ENCODE measurements at regions not wholly inside any gene's neighbourhood (a gene's known extent, or its start where the extent isn't known, plus 50 kb on each side); places are given as distances from the start of the nearest gene placed in this dataset.

DNA sequence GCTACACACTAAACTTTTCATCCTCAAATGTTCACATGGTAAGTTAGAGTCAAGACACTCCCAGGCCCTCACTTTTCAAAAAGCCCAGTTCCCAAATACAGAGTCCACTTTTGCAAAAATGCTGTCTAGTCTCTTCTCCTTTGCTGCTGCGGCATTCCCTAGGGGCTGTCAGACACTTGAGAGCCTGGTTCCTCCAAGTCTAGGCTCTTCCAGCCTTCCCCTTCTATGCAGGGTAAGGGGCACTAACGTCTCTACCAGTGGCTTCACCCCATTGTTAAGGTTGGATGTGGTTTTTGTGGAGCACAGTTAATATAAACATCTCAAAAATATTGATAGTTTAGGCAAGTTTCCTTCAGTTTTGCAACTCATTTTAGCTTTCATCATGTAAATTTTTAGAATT is 181.5 kb downstream of the KIF18A start:
- TF ChIP-seq, protein P1, sequence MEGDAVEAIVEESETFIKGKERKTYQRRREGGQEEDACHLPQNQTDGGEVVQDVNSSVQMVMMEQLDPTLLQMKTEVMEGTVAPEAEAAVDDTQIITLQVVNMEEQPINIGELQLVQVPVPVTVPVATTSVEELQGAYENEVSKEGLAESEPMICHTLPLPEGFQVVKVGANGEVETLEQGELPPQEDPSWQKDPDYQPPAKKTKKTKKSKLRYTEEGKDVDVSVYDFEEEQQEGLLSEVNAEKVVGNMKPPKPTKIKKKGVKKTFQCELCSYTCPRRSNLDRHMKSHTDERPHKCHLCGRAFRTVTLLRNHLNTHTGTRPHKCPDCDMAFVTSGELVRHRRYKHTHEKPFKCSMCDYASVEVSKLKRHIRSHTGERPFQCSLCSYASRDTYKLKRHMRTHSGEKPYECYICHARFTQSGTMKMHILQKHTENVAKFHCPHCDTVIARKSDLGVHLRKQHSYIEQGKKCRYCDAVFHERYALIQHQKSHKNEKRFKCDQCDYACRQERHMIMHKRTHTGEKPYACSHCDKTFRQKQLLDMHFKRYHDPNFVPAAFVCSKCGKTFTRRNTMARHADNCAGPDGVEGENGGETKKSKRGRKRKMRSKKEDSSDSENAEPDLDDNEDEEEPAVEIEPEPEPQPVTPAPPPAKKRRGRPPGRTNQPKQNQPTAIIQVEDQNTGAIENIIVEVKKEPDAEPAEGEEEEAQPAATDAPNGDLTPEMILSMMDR (IDR thresholded peaks at IDR 0.05; ENCODE audit: insufficient read depth, low read depth, low read length), result no peak
- no peak for TF ChIP-seq EZH2 (IDR thresholded peaks at IDR 0.05; ENCODE audit: insufficient read depth, low read length)

Measured in astrocyte (in vitro differentiated cells and primary cell).